HCT116 (cell line): ENCODE measurements at regions not wholly inside any gene's neighbourhood (a gene's known extent, or its start where the extent isn't known, plus 50 kb on each side); places are given as distances from the start of the nearest gene placed in this dataset.

Experiments used
- ATF3 ChIP-seq: IDR thresholded peaks from 2 replicates; pipeline ENCODE4 v1.6.1; 2012
- CTCF ChIP-seq, 3 experiments: fragments of 200-600 bp in 1 of 3; sonication (generic) in 1 of 3; IDR thresholded peaks in 2 of 3; conservative IDR thresholded peaks in 1 of 3; 2 replicates each; pipeline ENCODE4 v1.5.1; 2012 to 2017; ENCODE audit warnings: low read depth in 2 of 3, low read length in 2 of 3, antibody characterized with exemption in 1 of 3, borderline replicate concordance in 1 of 3, control low read depth in 1 of 3, mild to moderate bottlenecking in 1 of 3, mixed read lengths in 1 of 3, mixed run types in 1 of 3, moderate library complexity in 1 of 3; ENCODE audit not compliant: insufficient read depth in 1 of 3
- EZH2 ChIP-seq: fragments of 200-600 bp; sonication (generic); IDR thresholded peaks from 2 replicates; pipeline ENCODE4 v1.6.1; 2017; ENCODE audit warnings: antibody characterized with exemption, mixed run types
- POLR2A ChIP-seq: IDR thresholded peaks from 2 replicates; pipeline ENCODE4 v1.7.0; 2011; ENCODE audit warnings: borderline replicate concordance; ENCODE audit not compliant: insufficient read depth, insufficient read length; ENCODE audit errors: extremely low read depth
- RAD21 ChIP-seq: IDR thresholded peaks from 2 replicates; pipeline ENCODE4 v1.6.1; 2012; ENCODE audit warnings: low read depth, mild to moderate bottlenecking
- SIN3A ChIP-seq: IDR thresholded peaks from 2 replicates; pipeline ENCODE4 v1.6.1; 2012; ENCODE audit warnings: low read depth
- SRF ChIP-seq: IDR thresholded peaks from 2 replicates; pipeline ENCODE4 v1.6.1; 2012; ENCODE audit warnings: low read depth
- ZNF274 ChIP-seq: fragments of 200-500 bp; sonication (Bioruptor generic); IDR thresholded peaks from 2 replicates; pipeline ENCODE4 v1.6.1; 2014; ENCODE audit warnings: mild to moderate bottlenecking, low read depth, low read length, inconsistent platforms

GRCh38 chr14:80325688-80326087 lies 114.4 kb upstream of the DIO2 start:
- TF ChIP-seq CTCF (IDR thresholded peaks at IDR 0.05 in 2 of 3, conservative IDR thresholded peaks at IDR 0.05 in 1 of 3; ENCODE audit: borderline replicate concordance in 1 of 3, insufficient read depth in 1 of 3, low read depth in 2 of 3, low read length in 2 of 3) (no peak), ZNF274 (no peak), POLR2A (no peak), ATF3 (no peak), SIN3A (no peak), EZH2 (no peak), SRF (no peak), RAD21 (no peak)
